ENCODE measurements at regions not wholly inside any gene's neighbourhood (a gene's known extent, or its start where the extent isn't known, plus 50 kb on each side); places are given as distances from the start of the nearest gene placed in this dataset.

- H3K9me3 ChIP-seq (ENCODE audit: low read depth, low read length), result no peaks in the 10 kb centered on the region
- DNase-seq (ENCODE audit: low read depth, low spot score), result no peak
- H3K27ac ChIP-seq, result no peak overlapping the region
- H3K9ac ChIP-seq (ENCODE audit: insufficient read length), result no peak overlapping the region
- no peaks in the 10 kb centered on the region for H3K36me3 ChIP-seq (ENCODE audit: insufficient read depth, low read length)
- TF ChIP-seq POLR2AphosphoS5 (IDR thresholded peaks at IDR 0.05; ENCODE audit: borderline replicate concordance, low read depth, low read length), result no peak
- no peak for TF ChIP-seq FOXP2 (optimal IDR thresholded peaks at IDR 0.05; ENCODE audit: control extremely low read depth, extremely low read length, insufficient read depth)
- no peak for TF ChIP-seq EZH2 (IDR thresholded peaks at IDR 0.05)
- no peak overlapping the region for H3K4me3 ChIP-seq
Measured at GRCh38 chr20:56795492-56795891, 166.4 kb downstream of the TFAP2C start.

DNA sequence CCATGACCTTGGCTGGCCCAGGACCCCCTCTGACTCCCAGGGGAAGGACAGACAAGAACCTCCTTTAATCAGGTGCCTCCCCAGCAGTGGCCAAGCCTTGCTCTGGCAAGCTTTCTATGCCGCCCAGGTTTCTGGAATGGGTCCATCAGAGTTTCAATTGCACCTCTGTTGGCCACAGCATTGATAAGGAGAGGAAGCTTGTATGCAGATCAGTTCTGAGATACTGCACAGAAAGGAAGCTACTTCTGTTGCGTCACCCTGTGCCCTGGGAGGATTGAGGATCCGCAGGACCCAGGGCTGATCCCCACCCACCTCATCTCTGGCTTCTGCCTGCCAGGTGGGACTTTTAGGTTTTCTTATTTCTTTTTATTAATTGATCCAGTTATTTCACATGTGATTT is 167.2 kb downstream of the TFAP2C start:
- Histone ChIP-seq H3K9ac (ENCODE audit: insufficient read length) (no peak overlapping the region), H3K36me3 (ENCODE audit: insufficient read depth, low read length) (no peaks in the 10 kb centered on the region), H3K4me3 (no peak overlapping the region), H3K9me3 (ENCODE audit: low read depth, low read length) (no peaks in the 10 kb centered on the region), H3K27ac (no peak overlapping the region)
- no peak for DNase-seq (ENCODE audit: low read depth, low spot score)
- TF ChIP-seq POLR2AphosphoS5 (IDR thresholded peaks at IDR 0.05; ENCODE audit: borderline replicate concordance, low read depth, low read length) (no peak), FOXP2 (optimal IDR thresholded peaks at IDR 0.05; ENCODE audit: control extremely low read depth, extremely low read length, insufficient read depth) (no peak), EZH2 (IDR thresholded peaks at IDR 0.05) (no peak)

- TF ChIP-seq EZH2 (IDR thresholded peaks at IDR 0.05) (no peak), POLR2AphosphoS5 (IDR thresholded peaks at IDR 0.05; ENCODE audit: borderline replicate concordance, low read depth, low read length) (no peak), FOXP2 (optimal IDR thresholded peaks at IDR 0.05; ENCODE audit: control extremely low read depth, extremely low read length, insufficient read depth) (no peak)
- H3K9me3 ChIP-seq (ENCODE audit: low read depth, low read length), result no peaks in the 10 kb centered on the region
- H3K27ac ChIP-seq, result no peak overlapping the region
- no peak overlapping the region for H3K4me3 ChIP-seq
- no peaks in the 10 kb centered on the region for H3K36me3 ChIP-seq (ENCODE audit: insufficient read depth, low read length)
- DNase-seq (ENCODE audit: low read depth, low spot score), result no peak
- H3K9ac ChIP-seq (ENCODE audit: insufficient read length), result no peak overlapping the region
Measured at GRCh38 chr20:56797023-56797422, 167.9 kb downstream of the TFAP2C start.

- Histone ChIP-seq H3K4me3 (no peak overlapping the region), H3K9ac (ENCODE audit: insufficient read length) (no peak overlapping the region), H3K36me3 (ENCODE audit: insufficient read depth, low read length) (no peaks in the 10 kb centered on the region), H3K27ac (no peak overlapping the region), H3K9me3 (ENCODE audit: low read depth, low read length) (no peaks in the 10 kb centered on the region)
- no peak for TF ChIP-seq POLR2AphosphoS5 (IDR thresholded peaks at IDR 0.05; ENCODE audit: borderline replicate concordance, low read depth, low read length)
- no peak for TF ChIP-seq EZH2 (IDR thresholded peaks at IDR 0.05)
- no peak for TF ChIP-seq FOXP2 (optimal IDR thresholded peaks at IDR 0.05; ENCODE audit: control extremely low read depth, extremely low read length, insufficient read depth)
- no peak for DNase-seq (ENCODE audit: low read depth, low spot score)
Measured at GRCh38 chr20:56798634-56799033, 169.5 kb downstream of the TFAP2C start.

- no peak for DNase-seq (ENCODE audit: low read depth, low spot score)
- Histone ChIP-seq H3K4me3 (no peak overlapping the region), H3K9ac (ENCODE audit: insufficient read length) (no peak overlapping the region), H3K36me3 (ENCODE audit: insufficient read depth, low read length) (no peaks in the 10 kb centered on the region), H3K27ac (no peak overlapping the region), H3K9me3 (ENCODE audit: low read depth, low read length) (no peaks in the 10 kb centered on the region)
- no peak for TF ChIP-seq POLR2AphosphoS5 (IDR thresholded peaks at IDR 0.05; ENCODE audit: borderline replicate concordance, low read depth, low read length)
Measured at GRCh38 chr20:56799187-56799586, 170.1 kb downstream of the TFAP2C start.

GRCh38 chr20:56800088-56800487 is 171.0 kb downstream of the TFAP2C start:
- Histone ChIP-seq H3K36me3 (ENCODE audit: insufficient read depth, low read length) (no peaks in the 10 kb centered on the region), H3K9me3 (ENCODE audit: low read depth, low read length) (no peaks in the 10 kb centered on the region), H3K4me3 (no peak overlapping the region), H3K27ac (no peak overlapping the region), H3K9ac (ENCODE audit: insufficient read length) (no peak overlapping the region)
- TF ChIP-seq FOXP2 (optimal IDR thresholded peaks at IDR 0.05; ENCODE audit: control extremely low read depth, extremely low read length, insufficient read depth), result no peak
- DNase-seq (ENCODE audit: low read depth, low spot score), result no peak

DNA sequence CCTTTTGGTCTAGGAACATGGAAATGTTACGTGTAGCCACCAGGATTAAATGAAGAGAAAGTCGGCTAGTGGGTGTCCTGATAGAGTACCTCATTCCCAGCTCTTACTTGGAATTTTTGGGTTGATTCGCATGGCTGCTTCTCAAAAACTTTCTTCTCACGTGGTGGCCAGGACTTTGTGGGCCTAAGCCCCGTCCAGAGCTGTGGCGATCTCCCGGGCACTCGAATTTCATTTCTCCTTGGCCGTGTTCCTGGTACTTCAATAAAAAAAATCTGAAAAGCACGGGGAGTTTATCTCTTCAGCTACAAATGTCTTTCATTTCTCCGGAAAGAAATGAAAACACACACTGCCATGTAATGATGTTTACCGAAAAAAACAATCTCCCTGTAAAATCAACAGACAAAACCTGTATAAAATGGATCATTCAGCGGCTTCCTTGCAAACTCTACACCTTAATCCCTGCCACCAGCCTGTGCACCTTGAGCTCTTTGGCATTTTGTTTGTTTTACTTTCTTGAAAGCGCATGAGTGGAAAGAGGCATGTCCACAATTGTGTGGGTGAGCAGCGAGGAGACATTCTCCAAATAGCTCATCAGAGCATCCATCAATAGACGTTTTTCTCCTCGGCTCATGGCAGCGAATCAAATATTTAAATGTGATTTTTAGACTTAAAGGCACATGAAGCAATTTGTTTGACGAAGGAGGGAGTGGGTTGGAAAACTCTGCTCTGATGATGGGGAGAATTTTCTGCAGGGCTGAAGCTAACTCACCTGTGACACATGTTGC is 173.1 kb downstream of the TFAP2C start:
- no peak overlapping the region for H3K27ac ChIP-seq

DNA sequence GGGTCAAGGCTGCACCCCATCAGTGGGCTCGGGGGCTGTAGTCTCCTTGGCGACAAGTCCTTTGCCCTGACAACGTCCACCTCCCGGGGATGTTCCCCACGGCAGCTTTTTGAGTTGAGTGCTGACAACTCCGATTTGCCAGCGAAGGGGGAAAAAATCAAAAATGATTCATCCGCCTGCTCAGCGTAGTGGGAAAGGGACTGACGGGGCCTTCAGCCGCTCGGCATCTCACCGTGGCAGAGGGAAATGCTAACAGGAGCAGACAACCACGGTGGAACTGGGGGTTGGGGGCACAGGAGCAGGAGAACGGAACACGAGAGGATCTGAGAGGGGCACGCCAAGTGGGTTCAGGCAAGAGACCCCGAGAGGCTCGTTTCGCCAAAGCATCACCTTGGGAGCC is 173.7 kb downstream of the TFAP2C start:
- no peak overlapping the region for H3K9ac ChIP-seq (ENCODE audit: insufficient read length)
- H3K27ac ChIP-seq, result no peak overlapping the region
- TF ChIP-seq POLR2AphosphoS5 (IDR thresholded peaks at IDR 0.05; ENCODE audit: borderline replicate concordance, low read depth, low read length), result no peak
- no peak for TF ChIP-seq FOXP2 (optimal IDR thresholded peaks at IDR 0.05; ENCODE audit: control extremely low read depth, extremely low read length, insufficient read depth)
- no peak for TF ChIP-seq EZH2 (IDR thresholded peaks at IDR 0.05)
- H3K4me3 ChIP-seq, result no peak overlapping the region
- H3K9me3 ChIP-seq (ENCODE audit: low read depth, low read length), result no peaks in the 10 kb centered on the region
- no peaks in the 10 kb centered on the region for H3K36me3 ChIP-seq (ENCODE audit: insufficient read depth, low read length)
- no peak for DNase-seq (ENCODE audit: low read depth, low spot score)

More for the DNA sequence above, 173.1 kb downstream of the TFAP2C start:
- H3K4me3 ChIP-seq, result no peak overlapping the region
- H3K9me3 ChIP-seq (ENCODE audit: low read depth, low read length), result no peaks in the 10 kb centered on the region
- no peak for DNase-seq (ENCODE audit: low read depth, low spot score)
- H3K36me3 ChIP-seq (ENCODE audit: insufficient read depth, low read length), result no peaks in the 10 kb centered on the region
- TF ChIP-seq EZH2 (IDR thresholded peaks at IDR 0.05) (no peak), POLR2AphosphoS5 (IDR thresholded peaks at IDR 0.05; ENCODE audit: borderline replicate concordance, low read depth, low read length) (no peak), FOXP2 (optimal IDR thresholded peaks at IDR 0.05; ENCODE audit: control extremely low read depth, extremely low read length, insufficient read depth) (no peak)
- no peak overlapping the region for H3K9ac ChIP-seq (ENCODE audit: insufficient read length)

DNA sequence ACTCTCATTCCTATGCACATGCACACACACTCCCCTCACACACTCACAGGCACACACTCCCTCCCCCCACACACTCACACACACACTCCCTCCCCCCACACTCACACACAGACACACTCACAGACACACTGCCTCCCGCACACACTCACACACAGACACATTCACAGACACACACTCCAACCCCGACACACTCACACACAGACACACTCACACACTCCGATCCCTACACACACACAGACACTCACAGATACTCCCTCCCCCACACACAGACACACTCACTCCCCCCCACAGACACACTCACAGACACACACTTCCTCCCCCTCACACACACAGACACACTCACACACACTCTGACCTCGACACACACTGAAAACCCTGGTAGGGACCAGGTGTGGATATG is 176.2 kb downstream of the TFAP2C start:
- no peaks in the 10 kb centered on the region for H3K9me3 ChIP-seq (ENCODE audit: low read depth, low read length)
- no peak overlapping the region for H3K4me3 ChIP-seq
- no peak for TF ChIP-seq FOXP2 (optimal IDR thresholded peaks at IDR 0.05; ENCODE audit: control extremely low read depth, extremely low read length, insufficient read depth)
- no peak for TF ChIP-seq EZH2 (IDR thresholded peaks at IDR 0.05)
- TF ChIP-seq POLR2AphosphoS5 (IDR thresholded peaks at IDR 0.05; ENCODE audit: borderline replicate concordance, low read depth, low read length), result no peak
- no peak overlapping the region for H3K9ac ChIP-seq (ENCODE audit: insufficient read length)
- no peaks in the 10 kb centered on the region for H3K36me3 ChIP-seq (ENCODE audit: insufficient read depth, low read length)
- H3K27ac ChIP-seq, result no peak overlapping the region
- no peak for DNase-seq (ENCODE audit: low read depth, low spot score)
